PC-9 (cell line): ENCODE measurements at regions not wholly inside any gene's neighbourhood (a gene's known extent, or its start where the extent isn't known, plus 50 kb on each side); places are given as distances from the start of the nearest gene placed in this dataset.

ENCODE experiments used
- BruUV-seq: library from RNA; stranded (reverse); fragments of 400-500 nt; replicated peaks from 2 replicates; lab custom pipeline; 2021; lab: Mats Ljungman, UMichigan
- CTCF ChIA-PET: fragments of 300-600 bp; sonication (Branson Sonifier 250); formaldehyde crosslinking; loops from one replicate; lab custom pipeline; 2022; ENCODE audit warnings: antibody characterized with exemption; lab: Charles Lee
- POLR2A ChIA-PET: fragments of 300-600 bp; sonication (Branson Sonifier 250); formaldehyde crosslinking; loops from one replicate; lab custom pipeline; 2022; ENCODE audit warnings: antibody characterized with exemption; ENCODE audit not compliant: unreplicated experiment; lab: Charles Lee
- DNase-seq, 2 experiments: peaks; one replicate each; pipeline versions ENCODE4 v3.0.0 to v3.0.0-alpha.2; 2015 to 2022; ENCODE audit warnings: mixed read lengths in 1 of 2
- H2AFZ ChIP-seq: fragments of 200-600 bp; sonication (generic); 2 replicates; pipeline ENCODE4 v1.8.1; 2017; ENCODE audit warnings: antibody characterized with exemption
- H3F3A ChIP-seq: fragments of 200-600 bp; sonication (generic); 2 replicates; pipeline ENCODE4 v1.8.1; 2017; ENCODE audit warnings: antibody characterized with exemption, mild to moderate bottlenecking, low read depth; ENCODE audit not compliant: insufficient read depth
- H3K27ac ChIP-seq: fragments of 200-600 bp; sonication (generic); 2 replicates; pipeline ENCODE4 v1.6.1; 2016; ENCODE audit warnings: mixed run types
- H3K27me3 ChIP-seq: fragments of 200-600 bp; sonication (generic); 2 replicates; pipeline ENCODE4 v1.6.1; 2016; ENCODE audit warnings: low read depth, mixed run types; ENCODE audit not compliant: insufficient read depth
- H3K36me3 ChIP-seq: fragments of 200-600 bp; sonication (generic); 2 replicates; pipeline ENCODE4 v1.6.1; 2016; ENCODE audit warnings: low read depth, mixed run types
- H3K4me1 ChIP-seq: fragments of 200-600 bp; sonication (generic); replicated peaks from 2 replicates; pipeline ENCODE4 v1.6.1; 2016; ENCODE audit warnings: mixed run types; ENCODE audit not compliant: insufficient read depth
- H3K4me2 ChIP-seq: fragments of 200-600 bp; sonication (generic); 2 replicates; pipeline ENCODE4 v1.6.1; 2017; ENCODE audit warnings: mixed run types
- H3K4me3 ChIP-seq: fragments of 200-600 bp; sonication (generic); 2 replicates; pipeline ENCODE4 v1.6.1; 2016; ENCODE audit warnings: mixed run types
- H3K79me2 ChIP-seq: fragments of 200-600 bp; sonication (generic); 2 replicates; pipeline ENCODE4 v1.6.1; 2017; ENCODE audit warnings: low read depth, mixed run types
- H3K9me2 ChIP-seq: fragments of 200-600 bp; sonication (generic); 2 replicates; pipeline ENCODE4 v1.8.1; 2017; ENCODE audit warnings: mild to moderate bottlenecking; ENCODE audit not compliant: insufficient read depth
- H3K9me3 ChIP-seq: fragments of 200-600 bp; sonication (generic); 2 replicates; pipeline ENCODE4 v1.8.1; 2016; ENCODE audit warnings: low read depth; ENCODE audit not compliant: insufficient read depth
- H4K20me1 ChIP-seq: fragments of 200-600 bp; sonication (generic); 2 replicates; pipeline ENCODE4 v1.8.1; 2017; ENCODE audit not compliant: insufficient read depth
- CTCF ChIP-seq: fragments of 200-600 bp; sonication (generic); conservative IDR thresholded peaks from 2 replicates; pipeline ENCODE4 v1.6.1; 2017; ENCODE audit warnings: mixed run types, antibody characterized with exemption, mild to moderate bottlenecking, moderate library complexity
- EZH2 ChIP-seq: fragments of 200-600 bp; sonication (generic); IDR thresholded peaks from 2 replicates; pipeline ENCODE4 v1.8.0; 2017; ENCODE audit warnings: antibody characterized with exemption, low read depth
- intact Hi-C: fragments of 100-400 bp; cut with micrococcal nuclease; formaldehyde crosslinking; loops from one replicate; pipeline ENCODE4 v1.10.0; 2022; ENCODE audit not compliant: unreplicated experiment

GRCh38 chr4:138908134-138908533 lies 107.4 kb upstream of the NOCT start:
- H3K9me2 ChIP-seq = no peaks in the 10 kb centered on the region
- H3F3A ChIP-seq = peaks cover 17% of the 10 kb centered on the region; the same call in 1 of the 2 replicates
- H3K27me3 ChIP-seq = no peaks in the 10 kb centered on the region
- intact Hi-C loops = no loop called here
- H3K79me2 ChIP-seq = no peaks in the 10 kb centered on the region
- H3K4me2 ChIP-seq = no peak overlapping the region
- no peak overlapping the region for H2AFZ ChIP-seq
- TF ChIP-seq EZH2 (no peak), CTCF (no peak)
- CTCF ChIA-PET = no interaction called here
- H3K4me1 ChIP-seq = peaks cover 27% of the 10 kb centered on the region
- H3K27ac ChIP-seq = no peak overlapping the region
- no peaks in the 10 kb centered on the region for H3K36me3 ChIP-seq
- POLR2A ChIA-PET = no interaction called here
- no peak overlapping the region for H3K4me3 ChIP-seq
- no peaks in the 10 kb centered on the region for H4K20me1 ChIP-seq
- H3K9me3 ChIP-seq = no peaks in the 10 kb centered on the region
- no peak for DNase-seq
- no TSS peak for BruUV-seq

GRCh38 chr4:138907174-138907573 lies 108.4 kb upstream of the NOCT start:
- no peaks in the 10 kb centered on the region for H4K20me1 ChIP-seq
- CTCF ChIA-PET = no interaction called here
- no peak for DNase-seq
- no TSS peak for BruUV-seq
- peaks cover 21% of the 10 kb centered on the region for H3K4me1 ChIP-seq
- intact Hi-C loops = no loop called here
- POLR2A ChIA-PET = no interaction called here
- H3F3A ChIP-seq = peaks cover 17% of the 10 kb centered on the region; the same call in 1 of the 2 replicates
- no peaks in the 10 kb centered on the region for H3K27me3 ChIP-seq
- no peak overlapping the region for H3K4me3 ChIP-seq
- no peak overlapping the region for H2AFZ ChIP-seq
- no peak overlapping the region for H3K27ac ChIP-seq
- no peaks in the 10 kb centered on the region for H3K9me2 ChIP-seq
- no peak overlapping the region for H3K4me2 ChIP-seq
- TF ChIP-seq CTCF (no peak), EZH2 (no peak)
- H3K9me3 ChIP-seq = no peaks in the 10 kb centered on the region
- no peaks in the 10 kb centered on the region for H3K36me3 ChIP-seq
- no peaks in the 10 kb centered on the region for H3K79me2 ChIP-seq

- no peak for TF ChIP-seq EZH2
- no peak for TF ChIP-seq CTCF
- H3K9me3 ChIP-seq = no peaks in the 10 kb centered on the region
- H3K4me2 ChIP-seq = no peak overlapping the region
- no peaks in the 10 kb centered on the region for H3K36me3 ChIP-seq
- no TSS peak for BruUV-seq
- no peak overlapping the region for H3K27ac ChIP-seq
- ChIA-PET POLR2A (no interaction called here), CTCF (no interaction called here)
- DNase-seq = no peak
- peaks cover under 1% of the 10 kb centered on the region; the same call in 1 of the 2 replicates for H3F3A ChIP-seq
- H3K9me2 ChIP-seq = no peaks in the 10 kb centered on the region
- H4K20me1 ChIP-seq = no peaks in the 10 kb centered on the region
- intact Hi-C loops = no loop called here
- no peak overlapping the region for H3K4me3 ChIP-seq
- H3K27me3 ChIP-seq = no peaks in the 10 kb centered on the region
- H3K79me2 ChIP-seq = no peaks in the 10 kb centered on the region
- H3K4me1 ChIP-seq = peaks cover 3% of the 10 kb centered on the region
- no peak overlapping the region for H2AFZ ChIP-seq
Measured at GRCh38 chr4:138904793-138905192, 110.8 kb upstream of the NOCT start.
